SK-N-SH (cell line): ENCODE measurements at regions not wholly inside any gene's neighbourhood (a gene's known extent, or its start where the extent isn't known, plus 50 kb on each side); places are given as distances from the start of the nearest gene placed in this dataset.
"Not testable (repeated sequence)": the region's sequence is repeated elsewhere in the genome, so short reads cannot be mapped to it uniquely, and the experiment has no call there.

Experiments
- CTCF ChIA-PET: fragments of 300-600, 350-600 bp; formaldehyde crosslinking; extraction: SDS; loops from one replicate; lab custom pipeline; 2021; lab: Yijun Ruan, JAX
- POLR2A ChIA-PET: fragments of 350-600 bp; sonication (Branson Sonifier 250); formaldehyde crosslinking; extraction: SDS; loops from one replicate; lab custom pipeline; 2020; ENCODE audit warnings: antibody characterized with exemption, inconsistent platforms; lab: Yijun Ruan, JAX
- DNase-seq: peaks from one replicate; pipeline ENCODE4 v3.0.0; 2012
- H2AFZ ChIP-seq: fragments of 200-600 bp; sonication (generic); 2 replicates; pipeline ENCODE4 v1.8.1; 2016; ENCODE audit warnings: antibody characterized with exemption, mild to moderate bottlenecking, low read depth
- H3F3A ChIP-seq: fragments of 200-600 bp; sonication (generic); replicated peaks from 2 replicates; pipeline ENCODE3; 2016; ENCODE audit warnings: antibody characterized with exemption, mild to moderate bottlenecking; ENCODE audit not compliant: insufficient read depth
- H3K27ac ChIP-seq, 2 experiments: fragments of 200-500 bp in 1 of 2; fragments of 200-600 bp in 1 of 2; sonication (Bioruptor generic) in 1 of 2; sonication (generic), shearing (Covaris generic) in 1 of 2; 2 replicates each; pipeline versions ENCODE4 v1.5.1 to v1.6.1; 2014 to 2016; ENCODE audit warnings: low read depth in 2 of 2, inconsistent platforms in 1 of 2, low read length in 1 of 2, mild to moderate bottlenecking in 1 of 2, mixed read lengths in 1 of 2
- H3K27me3 ChIP-seq: fragments of 200-600 bp; sonication (generic), shearing (Covaris generic); 2 replicates; pipeline ENCODE4 v1.6.1; 2016; ENCODE audit warnings: mixed run types; ENCODE audit not compliant: insufficient read depth
- H3K36me3 ChIP-seq, 2 experiments: fragments of 200-500 bp in 1 of 2; fragments of 200-600 bp in 1 of 2; sonication (Bioruptor generic) in 1 of 2; sonication (generic) in 1 of 2; replicated peaks in 1 of 2; 2 replicates each; pipeline versions ENCODE3 to v1.5.1; 2014 to 2016; ENCODE audit warnings: low read length in 1 of 2, mild to moderate bottlenecking in 1 of 2; ENCODE audit not compliant: insufficient read depth in 2 of 2, control insufficient read depth in 1 of 2
- H3K4me1 ChIP-seq, 2 experiments: fragments of 200-500 bp in 1 of 2; fragments of 200-600 bp in 1 of 2; sonication (Bioruptor generic) in 1 of 2; sonication (generic), shearing (Covaris generic) in 1 of 2; 2 replicates each; pipeline versions ENCODE4 v1.5.1 to v1.6.1; 2014 to 2016; ENCODE audit warnings: low read depth in 1 of 2, low read length in 1 of 2, mixed run types in 1 of 2; ENCODE audit not compliant: insufficient read depth in 2 of 2, control insufficient read depth in 1 of 2
- H3K4me2 ChIP-seq: fragments of 200-600 bp; sonication (generic), shearing (Covaris generic); 2 replicates; pipeline ENCODE4 v1.6.1; 2017; ENCODE audit warnings: mixed run types
- H3K4me3 ChIP-seq, 2 experiments: fragments of 200-500 bp in 1 of 2; fragments of 200-600 bp in 1 of 2; sonication (Bioruptor generic) in 1 of 2; sonication (generic), shearing (Covaris generic) in 1 of 2; 2 replicates each; pipeline versions ENCODE4 v1.5.1 to v1.8.1; 2014 to 2016; ENCODE audit warnings: low read depth in 2 of 2, inconsistent platforms in 1 of 2, low read length in 1 of 2, mild to moderate bottlenecking in 1 of 2, mixed read lengths in 1 of 2, moderate library complexity in 1 of 2
- H3K79me2 ChIP-seq: fragments of 200-600 bp; sonication (generic); 2 replicates; pipeline ENCODE4 v1.8.1; 2017; ENCODE audit warnings: mild to moderate bottlenecking; ENCODE audit not compliant: insufficient read depth
- H3K9ac ChIP-seq: fragments of 200-600 bp; sonication (generic); 2 replicates; pipeline ENCODE4 v1.6.1; 2017; ENCODE audit warnings: mixed run types
- H3K9me2 ChIP-seq: fragments of 200-600 bp; sonication (generic); 2 replicates; pipeline ENCODE4 v1.6.1; 2017; ENCODE audit warnings: mixed run types
- H3K9me3 ChIP-seq: fragments of 200-600 bp; sonication (generic); 2 replicates; pipeline ENCODE4 v1.6.1; 2017; ENCODE audit warnings: mixed run types, mild to moderate bottlenecking, moderate library complexity
- H4K20me1 ChIP-seq: fragments of 200-600 bp; sonication (generic); 2 replicates; pipeline ENCODE4 v1.6.1; 2017; ENCODE audit warnings: mild to moderate bottlenecking, mixed run types; ENCODE audit not compliant: insufficient read depth
- CHD2 ChIP-seq: fragments of 150-350 bp; IDR thresholded peaks from 2 replicates; pipeline ENCODE4 v1.6.1; 2018; ENCODE audit warnings: low read length; ENCODE audit not compliant: partially characterized antibody
- ELF1 ChIP-seq: IDR thresholded peaks from 2 replicates; pipeline ENCODE4 v1.4.0; 2012
- EZH2phosphoT487 ChIP-seq: fragments of 200-600 bp; sonication (generic); IDR thresholded peaks from 2 replicates; pipeline ENCODE4 v1.6.1; 2017; ENCODE audit warnings: low read depth, mixed run types, mild to moderate bottlenecking, antibody characterized with exemption, moderate library complexity, borderline replicate concordance
- FOXM1 ChIP-seq: IDR thresholded peaks from 2 replicates; pipeline ENCODE4 v1.4.0; 2012; ENCODE audit warnings: low read depth, mild to moderate bottlenecking
- GABPA ChIP-seq: IDR thresholded peaks from 2 replicates; pipeline ENCODE4 v1.4.0; 2012; ENCODE audit warnings: low read depth, mild to moderate bottlenecking
- GATA2 ChIP-seq: sonication (generic); formaldehyde crosslinking; IDR thresholded peaks from 2 replicates; pipeline ENCODE4 v1.5.0; 2020; ENCODE audit warnings: mild to moderate bottlenecking, missing genetic modification reagents
- MXI1 ChIP-seq: IDR thresholded peaks from 2 replicates; pipeline ENCODE4 v1.6.1; 2012; ENCODE audit warnings: mild to moderate bottlenecking, low read depth, low read length, improper control_type of control experiment
- NRF1 ChIP-seq: IDR thresholded peaks from 2 replicates; pipeline ENCODE4 v1.6.1; 2012; ENCODE audit warnings: low read depth, mild to moderate bottlenecking, low read length
- RAD21 ChIP-seq: IDR thresholded peaks from 2 replicates; pipeline ENCODE4 v1.6.1; 2012; ENCODE audit warnings: mild to moderate bottlenecking, low read length
- RXRA ChIP-seq: IDR thresholded peaks from 2 replicates; pipeline ENCODE4 v1.4.0; 2012; ENCODE audit warnings: low read depth, mild to moderate bottlenecking, borderline replicate concordance
- SIN3A ChIP-seq: IDR thresholded peaks from 2 replicates; pipeline ENCODE4 v1.6.1; 2012; ENCODE audit warnings: low read depth, mild to moderate bottlenecking, low read length, moderate library complexity, borderline replicate concordance
- TEAD4 ChIP-seq: IDR thresholded peaks from 2 replicates; pipeline ENCODE4 v1.4.0; 2012; ENCODE audit warnings: mild to moderate bottlenecking, borderline replicate concordance; ENCODE audit not compliant: insufficient read depth
- YY1 ChIP-seq: IDR thresholded peaks from 2 replicates; pipeline ENCODE4 v1.4.0; 2012; ENCODE audit warnings: low read depth, mild to moderate bottlenecking
- WGBS: methylation state at CpG from one replicate; pipeline ENCODE4 v1.1.6; 2017; ENCODE audit warnings: low lambda C conversion rate; 5-methylcytosine and 5-hydroxymethylcytosine counted together
- TF ChIP-seq, protein P1 (sequence below): fragments of 150-350 bp; IDR thresholded peaks from 2 replicates; pipeline ENCODE4 v1.6.1; 2017; ENCODE audit warnings: antibody characterized with exemption, low read length, low read depth, borderline replicate concordance

DNA sequence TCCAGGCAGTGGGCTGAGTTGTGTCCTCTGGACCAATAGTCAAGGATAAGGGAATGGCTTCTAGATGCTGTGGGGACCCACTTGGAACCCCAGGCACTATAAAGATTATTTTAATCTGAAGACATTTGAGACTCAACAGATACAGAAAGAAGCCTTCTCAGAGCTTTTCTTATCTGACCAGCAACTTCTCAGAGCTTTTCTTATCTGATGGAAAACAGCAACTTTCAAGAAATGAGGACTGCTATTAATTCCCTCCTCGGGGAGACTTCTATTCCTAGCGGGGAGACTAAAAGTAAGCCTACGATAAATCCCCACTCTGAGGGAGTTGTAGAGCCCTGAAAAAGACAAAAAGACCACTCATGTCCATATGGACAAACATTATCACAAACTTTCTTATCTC lies 160.5 kb downstream of the RNASET2 start:
- Histone ChIP-seq H3K4me1 (peaks cover 0 to 2% of the 10 kb centered on the region in 2 experiments; a peak in 1 of 4 replicates), H3K9ac (no peak overlapping the region)
- CTCF ChIA-PET: interaction anchor here (1.0 to 1.9 kb wide), 5 partner anchors 9 to 346 kb away, joined by 3 to 10 read pairs (median 4); no protein-coding TSS in a partner anchor
- TF ChIP-seq FOXM1 (no peak), GATA2 (CRISPR knock-in tag) (no peak), CHD2 (no peak), SIN3A (no peak), RXRA (no peak), RAD21 (no peak), TEAD4 (no peak), EZH2phosphoT487 (no peak), NRF1 (no peak), GABPA (no peak), YY1 (no peak), MXI1 (no peak), ELF1 (no peak)
- TF ChIP-seq, protein P1, sequence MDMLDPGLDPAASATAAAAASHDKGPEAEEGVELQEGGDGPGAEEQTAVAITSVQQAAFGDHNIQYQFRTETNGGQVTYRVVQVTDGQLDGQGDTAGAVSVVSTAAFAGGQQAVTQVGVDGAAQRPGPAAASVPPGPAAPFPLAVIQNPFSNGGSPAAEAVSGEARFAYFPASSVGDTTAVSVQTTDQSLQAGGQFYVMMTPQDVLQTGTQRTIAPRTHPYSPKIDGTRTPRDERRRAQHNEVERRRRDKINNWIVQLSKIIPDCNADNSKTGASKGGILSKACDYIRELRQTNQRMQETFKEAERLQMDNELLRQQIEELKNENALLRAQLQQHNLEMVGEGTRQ: no peak
- TF ChIP-seq, all 33 proteins: peak for 0
- Histone ChIP-seq H3K36me3 (no peaks in the 10 kb centered on the region), H3F3A (no peaks in the 10 kb centered on the region), H3K79me2 (no peaks in the 10 kb centered on the region), H3K4me2 (no peak overlapping the region), H3K27ac (no peak overlapping the region), H3K9me2 (no peaks in the 10 kb centered on the region), H2AFZ (no peak overlapping the region), H3K9me3 (no peaks in the 10 kb centered on the region), H3K27me3 (no peaks in the 10 kb centered on the region), H3K4me3 (no peak overlapping the region), H4K20me1 (no peaks in the 10 kb centered on the region)
- 64% methylated on average over 3 of the region's 3 CpGs for WGBS
- POLR2A ChIA-PET: no interaction called here
- no peak for DNase-seq

DNA sequence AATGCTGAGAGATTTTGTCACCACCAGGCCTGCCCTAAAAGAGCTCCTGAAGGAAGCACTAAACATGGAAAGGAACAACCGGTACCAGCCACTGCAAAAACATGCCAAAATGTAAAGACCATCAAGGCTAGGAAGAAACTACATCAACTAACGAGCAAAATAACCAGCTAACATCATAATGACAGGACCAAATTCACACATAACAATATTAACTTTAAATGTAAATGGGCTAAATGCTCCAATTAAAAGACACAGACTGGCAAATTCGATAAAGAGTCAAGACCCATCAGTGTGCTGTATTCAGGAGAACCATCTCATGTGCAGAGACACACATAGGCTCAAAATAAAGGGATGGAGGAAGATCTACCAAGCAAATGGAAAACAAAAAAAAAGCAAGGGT lies 163.8 kb upstream of the RPS6KA2 start:
- H3F3A ChIP-seq, H4K20me1 ChIP-seq, H3K4me1 ChIP-seq, H3K27me3 ChIP-seq, H3K79me2 ChIP-seq, H3K9ac ChIP-seq, H3K9me2 ChIP-seq, H3K4me2 ChIP-seq, H3K36me3 ChIP-seq, H3K4me3 ChIP-seq, DNase-seq, POLR2A ChIA-PET, H2AFZ ChIP-seq, H3K27ac ChIP-seq, H3K9me3 ChIP-seq: not testable (repeated sequence)
- CTCF ChIA-PET: interaction anchor here (0.6 kb wide), 1 partner anchor 154 kb away, joined by 3 read pairs; no protein-coding TSS in a partner anchor
- WGBS: 25% methylated on average over 3 of the region's 3 CpGs

DNA sequence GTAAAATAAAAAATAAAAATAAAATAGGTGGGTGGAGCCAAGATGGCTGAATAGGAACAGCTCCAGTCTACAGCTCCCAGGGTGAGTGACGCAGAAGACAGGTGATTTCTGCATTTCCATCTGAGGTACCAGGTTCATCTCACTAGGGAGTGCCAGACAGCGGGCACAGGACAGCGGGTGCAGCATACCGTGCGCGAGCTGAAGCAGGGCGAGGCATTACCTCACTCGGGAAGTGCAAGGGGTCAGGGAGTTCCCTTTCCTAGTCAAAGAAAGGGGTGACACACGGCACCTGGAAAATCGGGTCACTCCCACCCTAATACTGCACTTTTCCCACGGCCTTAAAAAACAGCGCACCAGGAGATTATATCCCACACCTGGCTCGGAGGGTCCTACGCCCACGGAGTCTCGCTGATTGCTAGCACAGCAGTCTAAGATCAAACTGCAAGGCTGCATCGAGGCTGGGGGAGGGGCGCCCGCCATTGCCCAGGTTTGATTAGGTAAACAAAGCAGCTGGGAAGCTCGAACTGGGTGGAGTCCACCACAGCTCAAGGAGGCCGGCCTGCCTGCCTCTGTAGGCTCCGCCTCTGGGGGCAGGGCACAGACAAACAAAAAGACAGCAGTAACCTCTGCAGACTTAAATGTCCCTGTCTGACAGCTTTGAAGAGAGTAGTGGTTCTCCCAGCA lies 161.9 kb upstream of the RPS6KA2 start:
- H3K4me1 ChIP-seq, H3K4me3 ChIP-seq, H3K36me3 ChIP-seq, H3K79me2 ChIP-seq, H3F3A ChIP-seq, DNase-seq, H3K27me3 ChIP-seq, POLR2A ChIA-PET, H3K9me3 ChIP-seq, H3K9ac ChIP-seq, H4K20me1 ChIP-seq, H3K27ac ChIP-seq, H3K9me2 ChIP-seq, H2AFZ ChIP-seq, H3K4me2 ChIP-seq: not testable (repeated sequence)
- CTCF ChIA-PET: interaction anchor here (0.6 to 3.8 kb wide), 3 partner anchors 14 to 33 kb away, joined by 3 to 24 read pairs (median 3); no protein-coding TSS in a partner anchor
- 62% methylated on average over 10 of the region's 22 CpGs for WGBS
